ENCODE measurements at regions not wholly inside any gene's neighbourhood (a gene's known extent, or its start where the extent isn't known, plus 50 kb on each side); places are given as distances from the start of the nearest gene placed in this dataset.
A peak's percentile ranks its signal among the peaks of the same experiment; 100 is the strongest.

- DNase-seq = peak; percentile 87
Measured at GRCh38 chr15:87224404-87224803, 1032.1 kb downstream of the NTRK3 start.

GRCh38 chr15:87219650-87220615, 1036.6 kb downstream of the NTRK3 start:
- peak; percentile 71 for DNase-seq

- no peak for DNase-seq
Measured at GRCh38 chr15:87215100-87215499, 1041.4 kb downstream of the NTRK3 start.

- peak; percentile 44 for DNase-seq
Measured at GRCh38 chr15:87213626-87214025, 1042.9 kb downstream of the NTRK3 start.

- no peak for DNase-seq
Measured at GRCh38 chr15:87212041-87212440, 1044.5 kb downstream of the NTRK3 start.

- DNase-seq = no peak
Measured at GRCh38 chr15:87211547-87211946, 1045.0 kb downstream of the NTRK3 start.

- no peak for DNase-seq
Measured at GRCh38 chr15:87209891-87210689, 1046.4 kb downstream of the NTRK3 start.

- DNase-seq = peak; percentile 83
Measured at GRCh38 chr15:87207990-87208580, 1048.5 kb downstream of the NTRK3 start.

GRCh38 chr15:87207251-87207650, 1049.3 kb downstream of the NTRK3 start:
- DNase-seq = no peak

- DNase-seq = no peak
Measured at GRCh38 chr15:87201986-87202385, 1054.6 kb downstream of the NTRK3 start.

- DNase-seq = no peak
Measured at GRCh38 chr15:87200149-87200548, 1056.4 kb downstream of the NTRK3 start.

GRCh38 chr15:87197981-87198380, 1058.6 kb downstream of the NTRK3 start:
- DNase-seq = no peak

GRCh38 chr15:87196498-87196897, 1060.0 kb downstream of the NTRK3 start:
- DNase-seq = peak; percentile 23

GRCh38 chr15:87193481-87193880, 1063.1 kb downstream of the NTRK3 start:
- no peak for DNase-seq

- no peak for DNase-seq
Measured at GRCh38 chr15:87167706-87168105, 1088.0 kb downstream of the AGBL1 start.

- peak; percentile 39 for DNase-seq
Measured at GRCh38 chr15:87167055-87167454, 1087.4 kb downstream of the AGBL1 start.

- DNase-seq = peak; percentile 55
Measured at GRCh38 chr15:87155771-87156170, 1076.1 kb downstream of the AGBL1 start.

GRCh38 chr15:87154761-87155160, 1075.1 kb downstream of the AGBL1 start:
- peak; percentile 91 for DNase-seq

GRCh38 chr15:87151202-87151748, 1071.6 kb downstream of the AGBL1 start:
- DNase-seq = no peak

- DNase-seq = peak; percentile 63
Measured at GRCh38 chr15:87145696-87146095, 1066.0 kb downstream of the AGBL1 start.

- peak; percentile 75 for DNase-seq
Measured at GRCh38 chr15:87144775-87145174, 1065.1 kb downstream of the AGBL1 start.

- peak; percentile 43 for DNase-seq
Measured at GRCh38 chr15:87142096-87142495, 1062.4 kb downstream of the AGBL1 start.

GRCh38 chr15:87135109-87135508, 1055.4 kb downstream of the AGBL1 start:
- DNase-seq = no peak
